HepG2 (cell line): ENCODE measurements at regions not wholly inside any gene's neighbourhood (a gene's known extent, or its start where the extent isn't known, plus 50 kb on each side); places are given as distances from the start of the nearest gene placed in this dataset.

Experiments
- ATAC-seq: fragments of 200-7000 bp; cut with Tn5 transposase; 3 replicates; pipeline ENCODE4 v1.9.1; 2020; ENCODE audit warnings: mild to moderate bottlenecking, moderate library complexity
- BruUV-seq: library from RNA; stranded (reverse); fragments of 400-500 nt; replicated peaks from 2 replicates; lab custom pipeline; 2021; lab: Mats Ljungman, UMichigan
- CTCF ChIA-PET: fragments of 300-600 bp; formaldehyde crosslinking; extraction: SDS; loops from one replicate; lab custom pipeline; 2021; ENCODE audit warnings: low total read pairs, inconsistent platforms, low intra/inter-chr PET ratio; lab: Yijun Ruan, JAX
- POLR2A ChIA-PET: fragments of 350-600 bp; sonication (Branson Sonifier 250); formaldehyde crosslinking; loops from one replicate; lab custom pipeline; 2020; ENCODE audit warnings: antibody characterized with exemption, inconsistent platforms; lab: Yijun Ruan, JAX
- DNase-seq: peaks from one replicate; pipeline ENCODE4 v3.0.0-alpha.2; 2015; ENCODE audit warnings: low spot score
- FAIRE-seq: peaks from 3 replicates; lab custom pipeline; 2011; peaks lifted over from hg19 to GRCh38; lab: Jason Lieb, UNC
- H2AFZ ChIP-seq: one replicate; pipeline ENCODE4 v1.6.1; 2011; ENCODE audit warnings: low read length, inconsistent platforms
- H3K27ac ChIP-seq: fragments of 300-600 bp; 3 replicates; pipeline ENCODE4 v1.8.0; 2011; ENCODE audit warnings: mixed run types, mild to moderate bottlenecking, mixed read lengths, low read length, inconsistent platforms; ENCODE audit not compliant: insufficient read depth; ENCODE audit errors: extremely low read length
- H3K27me3 ChIP-seq, 2 experiments: fragments of 200-600 bp in 1 of 2; 2 replicates in 1 of 2; 3 replicates in 1 of 2; pipeline versions ENCODE4 v1.6.0 to v1.8.0; 2011; ENCODE audit warnings: low read length in 2 of 2, mild to moderate bottlenecking in 2 of 2, moderate library complexity in 2 of 2, inconsistent platforms in 1 of 2; ENCODE audit not compliant: insufficient read depth in 2 of 2, control insufficient read depth in 1 of 2
- H3K36me3 ChIP-seq, 2 experiments: fragments of 200-600 bp in 1 of 2; replicated peaks in 1 of 2; 2 replicates in 1 of 2; 3 replicates in 1 of 2; pipeline versions ENCODE4 v1.5.1 to v1.8.0; 2011; ENCODE audit warnings: low read length in 2 of 2, inconsistent platforms in 1 of 2; ENCODE audit not compliant: insufficient read depth in 2 of 2, control insufficient read depth in 1 of 2
- H3K4me1 ChIP-seq: 2 replicates; pipeline ENCODE4 v1.5.1; 2012; ENCODE audit warnings: low read length, inconsistent platforms; ENCODE audit not compliant: insufficient read depth
- H3K4me2 ChIP-seq: 2 replicates; pipeline ENCODE4 v1.6.0; 2011; ENCODE audit warnings: low read depth, low read length, inconsistent platforms
- H3K4me3 ChIP-seq, 3 experiments: fragments of 200-600 bp in 1 of 3; sonication (generic), shearing (Covaris generic) in 1 of 3; replicated peaks in 1 of 3; 2 replicates each; pipeline ENCODE4 v1.5.1; 2011 to 2016; ENCODE audit warnings: low read length in 3 of 3, inconsistent platforms in 2 of 3, low read depth in 2 of 3, mild to moderate bottlenecking in 2 of 3, control low read depth in 1 of 3, mixed read lengths in 1 of 3; ENCODE audit not compliant: insufficient read depth in 1 of 3
- H3K79me2 ChIP-seq: one replicate; pipeline ENCODE4 v1.6.1; 2011; ENCODE audit warnings: low read length, inconsistent platforms; ENCODE audit not compliant: insufficient read depth
- H3K9ac ChIP-seq: 2 replicates; pipeline ENCODE4 v1.6.0; 2011; ENCODE audit warnings: mild to moderate bottlenecking, low read depth, low read length, inconsistent platforms; ENCODE audit not compliant: insufficient read depth
- H3K9me3 ChIP-seq: 2 replicates; pipeline ENCODE4 v1.5.1; 2012; ENCODE audit warnings: mild to moderate bottlenecking, low read length
- H4K20me1 ChIP-seq: 2 replicates; pipeline ENCODE4 v1.6.0; 2011; ENCODE audit warnings: inconsistent platforms, mild to moderate bottlenecking, low read length, moderate library complexity; ENCODE audit not compliant: insufficient read depth
- DZIP1 ChIP-seq: sonication (generic); formaldehyde crosslinking; IDR thresholded peaks from 2 replicates; pipeline ENCODE4 v1.5.0; 2020; ENCODE audit warnings: mild to moderate bottlenecking, missing genetic modification reagents
- MED1 ChIP-seq: sonication (generic); formaldehyde crosslinking; IDR thresholded peaks from 2 replicates; pipeline ENCODE4 v1.4.0; 2020; ENCODE audit warnings: missing genetic modification reagents
- NKX3-1 ChIP-seq: sonication (generic); formaldehyde crosslinking; IDR thresholded peaks from 2 replicates; pipeline ENCODE4 v1.5.0; 2020; ENCODE audit warnings: missing genetic modification reagents
- POGK ChIP-seq: sonication (generic); formaldehyde crosslinking; conservative IDR thresholded peaks from 2 replicates; pipeline ENCODE4 v1.8.0; 2022; ENCODE audit warnings: mild to moderate bottlenecking, moderate library complexity, missing genetic modification reagents
- SMYD3 ChIP-seq: sonication (generic); formaldehyde crosslinking; IDR thresholded peaks from 2 replicates; pipeline ENCODE4 v1.8.1; 2023; ENCODE audit warnings: mild to moderate bottlenecking, missing genetic modification reagents
- ZBED4 ChIP-seq: sonication (generic); formaldehyde crosslinking; IDR thresholded peaks from 2 replicates; pipeline ENCODE4 v1.4.0; 2020; ENCODE audit warnings: missing genetic modification reagents, borderline replicate concordance
- ZNF639 ChIP-seq: conservative IDR thresholded peaks from 2 replicates; pipeline ENCODE4 v1.6.1; 2018; ENCODE audit warnings: missing genetic modification reagents
- ZNF768 ChIP-seq: sonication (generic); formaldehyde crosslinking; IDR thresholded peaks from 2 replicates; pipeline ENCODE4 v1.4.0; 2020; ENCODE audit warnings: missing genetic modification reagents
- ZNF891 ChIP-seq: sonication (generic); formaldehyde crosslinking; IDR thresholded peaks from 2 replicates; pipeline ENCODE4 v1.5.0; 2020; ENCODE audit warnings: mild to moderate bottlenecking, missing genetic modification reagents
- WGBS: methylation state at CpG from one replicate; pipeline ENCODE4 v1.1.6; 2017; ENCODE audit warnings: low lambda C conversion rate; 5-methylcytosine and 5-hydroxymethylcytosine counted together
- in situ Hi-C: cut with HindIII; loops from 2 replicates; pipeline ENCODE4 v1.10.0; 2017; ENCODE audit warnings: low pct_unique_long_range_greater_than_20kb; ENCODE audit not compliant: extremely low pct_ligation_motif_present
- intact Hi-C: fragments of 100-400 bp; cut with micrococcal nuclease; formaldehyde crosslinking; loops from one replicate; pipeline ENCODE4 v1.10.0; 2022; ENCODE audit not compliant: unreplicated experiment

GRCh38 chr10:8278099-8278498, 223.6 kb downstream of the GATA3 start:
- Histone ChIP-seq H3K4me1 (no peaks in the 10 kb centered on the region), H3K4me3 (no peak overlapping the region), H3K9ac (no peak overlapping the region), H3K4me2 (no peak overlapping the region), H3K9me3 (no peaks in the 10 kb centered on the region), H3K79me2 (no peaks in the 10 kb centered on the region), H3K36me3 (no peaks in the 10 kb centered on the region), H2AFZ (no peak overlapping the region), H4K20me1 (no peaks in the 10 kb centered on the region), H3K27me3 (peaks cover 0 to 15% of the 10 kb centered on the region in 2 experiments; a peak in 3 of 5 replicates), H3K27ac (no peak overlapping the region)
- POLR2A ChIA-PET, result no interaction called here
- ATAC-seq, result no peak
- no peak for FAIRE-seq
- no peak for DNase-seq
- intact Hi-C loops, result no loop called here
- BruUV-seq, result no TSS peak
- in situ Hi-C loops, result no loop called here
- 0% methylated on average over 3 of the region's 4 CpGs for WGBS
- no peak for TF ChIP-seq NKX3-1 (CRISPR knock-in tag)
- no peak for TF ChIP-seq SMYD3 (CRISPR knock-in tag)
- no peak for TF ChIP-seq DZIP1 (CRISPR knock-in tag)
- no peak for TF ChIP-seq ZNF891 (CRISPR knock-in tag)
- no peak for TF ChIP-seq POGK (CRISPR knock-in tag)
- no peak for TF ChIP-seq MED1
- no peak for TF ChIP-seq ZBED4 (CRISPR knock-in tag)
- no peak for TF ChIP-seq ZNF639
- TF ChIP-seq ZNF768 (CRISPR knock-in tag), result no peak
- CTCF ChIA-PET, result no interaction called here
